ENCODE measurements at regions not wholly inside any gene's neighbourhood (a gene's known extent, or its start where the extent isn't known, plus 50 kb on each side); places are given as distances from the start of the nearest gene placed in this dataset.

DNA sequence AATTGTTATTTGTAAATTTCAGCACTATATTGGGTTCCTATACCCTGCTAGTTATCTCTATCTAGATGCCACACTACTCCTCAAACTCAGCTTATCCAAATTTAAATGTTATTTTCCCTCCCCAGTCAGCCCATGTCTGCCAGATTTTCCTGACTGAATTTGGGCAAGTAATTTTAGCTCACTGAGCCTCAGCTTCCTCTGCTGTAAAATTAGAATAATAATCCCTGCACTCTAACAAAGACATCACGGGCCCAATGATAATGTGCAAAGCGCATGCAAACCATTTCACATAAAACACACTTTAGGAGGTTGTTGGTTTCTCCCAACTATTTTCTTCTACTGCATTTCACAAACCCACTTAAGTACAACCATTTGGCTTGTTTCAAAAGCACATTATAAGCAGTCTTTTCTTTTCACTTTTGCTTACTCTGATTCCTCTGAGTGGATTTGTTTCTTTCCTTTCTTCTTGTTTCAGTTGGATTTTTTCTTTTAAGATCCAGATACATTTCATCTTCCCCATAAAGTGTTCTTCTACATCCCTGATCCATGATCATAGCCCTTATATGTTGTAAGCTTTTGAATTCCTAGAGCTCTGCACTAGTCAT is 152.8 kb upstream of the DPT start:
- DNase-seq: no peak
- no peaks in the 10 kb centered on the region for H3K36me3 ChIP-seq
- ATAC-seq (ENCODE audit: low FRiP score in 2 of 2): no peak
- TF ChIP-seq EP300 (IDR thresholded peaks at IDR 0.05): no peak
- TF ChIP-seq POLR2AphosphoS5 (IDR thresholded peaks at IDR 0.05): no peak
- TF ChIP-seq, protein P1, sequence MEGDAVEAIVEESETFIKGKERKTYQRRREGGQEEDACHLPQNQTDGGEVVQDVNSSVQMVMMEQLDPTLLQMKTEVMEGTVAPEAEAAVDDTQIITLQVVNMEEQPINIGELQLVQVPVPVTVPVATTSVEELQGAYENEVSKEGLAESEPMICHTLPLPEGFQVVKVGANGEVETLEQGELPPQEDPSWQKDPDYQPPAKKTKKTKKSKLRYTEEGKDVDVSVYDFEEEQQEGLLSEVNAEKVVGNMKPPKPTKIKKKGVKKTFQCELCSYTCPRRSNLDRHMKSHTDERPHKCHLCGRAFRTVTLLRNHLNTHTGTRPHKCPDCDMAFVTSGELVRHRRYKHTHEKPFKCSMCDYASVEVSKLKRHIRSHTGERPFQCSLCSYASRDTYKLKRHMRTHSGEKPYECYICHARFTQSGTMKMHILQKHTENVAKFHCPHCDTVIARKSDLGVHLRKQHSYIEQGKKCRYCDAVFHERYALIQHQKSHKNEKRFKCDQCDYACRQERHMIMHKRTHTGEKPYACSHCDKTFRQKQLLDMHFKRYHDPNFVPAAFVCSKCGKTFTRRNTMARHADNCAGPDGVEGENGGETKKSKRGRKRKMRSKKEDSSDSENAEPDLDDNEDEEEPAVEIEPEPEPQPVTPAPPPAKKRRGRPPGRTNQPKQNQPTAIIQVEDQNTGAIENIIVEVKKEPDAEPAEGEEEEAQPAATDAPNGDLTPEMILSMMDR (IDR thresholded peaks at IDR 0.05): no peak
- no peak for TF ChIP-seq POLR2A (IDR thresholded peaks at IDR 0.05)
- 86 to 96% methylated on average over 2 of the region's 2 CpGs for WGBS, 2 donors
- H3K27me3 ChIP-seq: no peaks in the 10 kb centered on the region
- H3K4me1 ChIP-seq: peaks cover 5 to 22% (median 10%) of the 10 kb centered on the region in 4 donors
- H3K27ac ChIP-seq: no peak overlapping the region
- H3K4me3 ChIP-seq: no peak overlapping the region
- H3K9me3 ChIP-seq: no peaks in the 10 kb centered on the region

DNA sequence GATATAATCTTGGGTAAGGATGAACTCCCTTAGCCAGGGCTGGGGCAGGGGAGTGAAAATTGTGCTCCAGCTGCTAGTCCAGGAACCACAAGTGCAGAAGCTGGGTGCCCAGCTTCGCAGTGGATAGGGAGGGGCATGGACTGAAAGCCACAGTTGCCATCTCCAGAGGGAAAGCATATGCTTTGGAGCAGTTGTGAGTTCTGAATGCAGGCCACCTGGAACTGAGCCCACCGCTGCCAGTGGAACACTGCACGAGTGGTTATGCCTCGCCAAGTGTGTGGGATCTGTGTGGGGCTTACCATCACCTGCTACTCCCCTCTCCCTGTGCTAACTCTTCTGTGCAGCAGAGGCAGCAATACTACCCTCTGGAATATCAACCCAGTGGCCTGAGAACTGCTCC is 158.4 kb upstream of the DPT start:
- Histone ChIP-seq H3K27me3 (no peaks in the 10 kb centered on the region), H3K4me1 (no peaks in the 10 kb centered on the region), H3K9me3 (no peaks in the 10 kb centered on the region), H3K4me3 (no peak overlapping the region), H3K36me3 (no peaks in the 10 kb centered on the region), H3K27ac (no peak overlapping the region)
- ATAC-seq (ENCODE audit: low FRiP score in 2 of 2): no peak
- 78 to 100% methylated on average over 1 to 4 of the region's 4 CpGs for WGBS, 2 donors
- TF ChIP-seq, protein P1 (IDR thresholded peaks at IDR 0.05): no peak
- TF ChIP-seq EP300 (IDR thresholded peaks at IDR 0.05) (no peak), POLR2AphosphoS5 (IDR thresholded peaks at IDR 0.05) (no peak), POLR2A (IDR thresholded peaks at IDR 0.05) (no peak)
- no peak for DNase-seq

DNA sequence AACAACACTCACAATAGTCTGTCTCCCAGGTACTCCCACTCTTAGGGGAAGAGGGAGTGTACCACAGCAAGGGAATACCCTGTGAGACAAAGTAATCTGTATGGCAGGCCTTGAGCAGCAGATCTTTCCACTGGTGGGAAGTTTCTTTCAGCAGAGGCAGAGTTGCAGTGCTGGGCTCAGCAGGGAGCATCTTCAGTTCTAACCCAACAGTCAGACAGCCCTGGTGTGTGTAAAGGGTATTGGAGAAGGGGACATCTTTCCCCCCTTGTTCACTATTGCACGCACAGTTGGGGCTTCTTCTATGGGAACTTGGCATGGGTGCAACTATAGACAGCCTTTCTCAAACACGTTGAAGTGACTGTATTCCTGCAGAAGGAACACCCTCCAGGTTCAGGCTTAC is 159.4 kb upstream of the DPT start:
- DNase-seq: no peak
- no peak for TF ChIP-seq EP300 (IDR thresholded peaks at IDR 0.05)
- TF ChIP-seq POLR2AphosphoS5 (IDR thresholded peaks at IDR 0.05): no peak
- TF ChIP-seq, protein P1 (IDR thresholded peaks at IDR 0.05): no peak
- no peak for TF ChIP-seq POLR2A (IDR thresholded peaks at IDR 0.05)
- Histone ChIP-seq H3K4me3 (no peak overlapping the region), H3K27ac (no peak overlapping the region), H3K9me3 (no peaks in the 10 kb centered on the region), H3K27me3 (no peaks in the 10 kb centered on the region), H3K36me3 (no peaks in the 10 kb centered on the region), H3K4me1 (no peaks in the 10 kb centered on the region)
- WGBS, 2 donors: 44 to 88% methylated on average over 1 to 2 of the region's 2 CpGs
- no peak for ATAC-seq (ENCODE audit: low FRiP score in 2 of 2)

DNA sequence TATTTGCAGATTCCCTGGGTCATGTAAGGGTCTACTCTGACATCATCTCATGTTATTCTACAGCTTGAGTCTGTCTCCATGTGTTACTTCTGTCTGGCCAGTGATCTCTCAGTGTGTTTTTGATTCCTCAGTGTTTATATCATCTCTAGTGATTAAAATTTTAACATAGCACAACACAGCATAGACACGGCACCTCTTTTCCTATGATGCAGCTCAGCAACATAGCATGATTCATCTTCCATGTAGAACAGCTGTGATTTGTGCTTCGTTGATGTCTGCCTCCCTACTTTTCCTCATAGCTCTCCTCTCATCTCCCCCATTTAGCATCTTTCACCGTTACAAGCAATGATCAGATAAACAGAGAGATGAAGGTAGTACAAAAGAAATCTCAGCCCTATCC is 163.9 kb upstream of the DPT start:
- no peak overlapping the region for H3K27ac ChIP-seq
- peak; percentile 53 to 80 for ATAC-seq (ENCODE audit: low FRiP score in 2 of 2)

More for the DNA sequence above, 163.9 kb upstream of the DPT start:
- no peaks in the 10 kb centered on the region for H3K9me3 ChIP-seq
- H3K4me1 ChIP-seq: no peaks in the 10 kb centered on the region
- TF ChIP-seq EP300 (IDR thresholded peaks at IDR 0.05): no peak
- TF ChIP-seq POLR2AphosphoS5 (IDR thresholded peaks at IDR 0.05): no peak
- TF ChIP-seq, protein P1 (IDR thresholded peaks at IDR 0.05): no peak
- no peak for TF ChIP-seq POLR2A (IDR thresholded peaks at IDR 0.05)
- DNase-seq: no peak
- H3K36me3 ChIP-seq: no peaks in the 10 kb centered on the region
- WGBS, 2 donors: 75 to 85% methylated on average over 3 of the region's 3 CpGs
- no peak overlapping the region for H3K4me3 ChIP-seq
- H3K27me3 ChIP-seq: no peaks in the 10 kb centered on the region

Data from upper lobe of left lung (tissue), 6 donors.